ENCODE measurements at regions not wholly inside any gene's neighbourhood (a gene's known extent, or its start where the extent isn't known, plus 50 kb on each side); places are given as distances from the start of the nearest gene placed in this dataset.

DNA sequence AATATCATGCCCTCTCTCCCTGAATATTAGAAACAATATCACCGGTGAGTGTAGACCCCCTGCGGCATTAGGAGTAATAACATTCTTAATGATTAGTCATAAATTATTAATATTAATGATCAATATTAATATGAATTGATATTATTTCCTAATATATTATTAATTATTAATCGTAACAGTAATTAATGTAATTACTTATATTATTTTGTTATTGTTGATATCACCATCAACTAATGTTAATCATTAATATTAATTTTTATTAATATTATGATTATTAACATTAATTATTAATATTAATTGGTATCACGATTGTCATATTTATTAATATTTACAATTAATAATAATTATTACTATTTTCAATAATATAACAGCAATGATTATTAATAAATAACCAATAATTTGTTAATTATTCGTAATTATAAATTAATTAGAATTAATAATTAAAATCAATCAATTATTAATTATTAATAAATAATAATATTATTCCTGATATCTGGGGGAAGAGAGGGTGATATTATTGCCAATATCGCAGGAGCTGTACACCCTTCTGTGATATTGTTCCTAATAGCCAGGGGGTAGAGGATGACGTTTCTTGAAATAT is 528.8 kb upstream of the PCDH20 start (continued):
- TF ChIP-seq, protein P1, sequence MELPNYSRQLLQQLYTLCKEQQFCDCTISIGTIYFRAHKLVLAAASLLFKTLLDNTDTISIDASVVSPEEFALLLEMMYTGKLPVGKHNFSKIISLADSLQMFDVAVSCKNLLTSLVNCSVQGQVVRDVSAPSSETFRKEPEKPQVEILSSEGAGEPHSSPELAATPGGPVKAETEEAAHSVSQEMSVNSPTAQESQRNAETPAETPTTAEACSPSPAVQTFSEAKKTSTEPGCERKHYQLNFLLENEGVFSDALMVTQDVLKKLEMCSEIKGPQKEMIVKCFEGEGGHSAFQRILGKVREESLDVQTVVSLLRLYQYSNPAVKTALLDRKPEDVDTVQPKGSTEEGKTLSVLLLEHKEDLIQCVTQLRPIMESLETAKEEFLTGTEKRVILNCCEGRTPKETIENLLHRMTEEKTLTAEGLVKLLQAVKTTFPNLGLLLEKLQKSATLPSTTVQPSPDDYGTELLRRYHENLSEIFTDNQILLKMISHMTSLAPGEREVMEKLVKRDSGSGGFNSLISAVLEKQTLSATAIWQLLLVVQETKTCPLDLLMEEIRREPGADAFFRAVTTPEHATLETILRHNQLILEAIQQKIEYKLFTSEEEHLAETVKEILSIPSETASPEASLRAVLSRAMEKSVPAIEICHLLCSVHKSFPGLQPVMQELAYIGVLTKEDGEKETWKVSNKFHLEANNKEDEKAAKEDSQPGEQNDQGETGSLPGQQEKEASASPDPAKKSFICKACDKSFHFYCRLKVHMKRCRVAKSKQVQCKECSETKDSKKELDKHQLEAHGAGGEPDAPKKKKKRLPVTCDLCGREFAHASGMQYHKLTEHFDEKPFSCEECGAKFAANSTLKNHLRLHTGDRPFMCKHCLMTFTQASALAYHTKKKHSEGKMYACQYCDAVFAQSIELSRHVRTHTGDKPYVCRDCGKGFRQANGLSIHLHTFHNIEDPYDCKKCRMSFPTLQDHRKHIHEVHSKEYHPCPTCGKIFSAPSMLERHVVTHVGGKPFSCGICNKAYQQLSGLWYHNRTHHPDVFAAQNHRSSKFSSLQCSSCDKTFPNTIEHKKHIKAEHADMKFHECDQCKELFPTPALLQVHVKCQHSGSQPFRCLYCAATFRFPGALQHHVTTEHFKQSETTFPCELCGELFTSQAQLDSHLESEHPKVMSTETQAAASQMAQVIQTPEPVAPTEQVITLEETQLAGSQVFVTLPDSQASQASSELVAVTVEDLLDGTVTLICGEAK (IDR thresholded peaks at IDR 0.05): no peak
- TF ChIP-seq, protein P1 (CRISPR knock-in tag; IDR thresholded peaks at IDR 0.05): no peak

DNA sequence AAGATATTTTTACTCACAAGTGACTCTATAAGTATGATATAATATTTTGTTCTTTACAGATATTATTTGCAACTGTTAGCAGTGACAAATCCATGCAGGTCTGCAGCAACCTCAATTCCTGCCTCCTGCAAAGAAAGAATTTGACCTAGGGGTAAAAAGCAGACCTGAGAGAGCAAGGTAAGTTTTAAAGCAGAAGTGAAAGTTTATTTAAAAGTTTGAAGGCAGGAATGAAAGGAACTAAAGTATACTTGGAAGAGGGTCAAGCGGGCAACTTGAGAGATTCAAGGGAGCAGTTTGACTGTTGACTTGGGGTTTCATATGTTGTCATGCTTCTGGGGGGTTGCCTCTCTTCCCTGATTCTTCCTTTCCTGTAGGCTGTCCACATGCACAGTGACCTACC is 520.1 kb upstream of the PCDH20 start:
- no peaks in the 10 kb centered on the region for H3K79me2 ChIP-seq (ENCODE audit: insufficient read depth, low read length)
- no peak for TF ChIP-seq ZMYM3 (CRISPR knock-in tag; IDR thresholded peaks at IDR 0.05)
- TF ChIP-seq, protein P2, sequence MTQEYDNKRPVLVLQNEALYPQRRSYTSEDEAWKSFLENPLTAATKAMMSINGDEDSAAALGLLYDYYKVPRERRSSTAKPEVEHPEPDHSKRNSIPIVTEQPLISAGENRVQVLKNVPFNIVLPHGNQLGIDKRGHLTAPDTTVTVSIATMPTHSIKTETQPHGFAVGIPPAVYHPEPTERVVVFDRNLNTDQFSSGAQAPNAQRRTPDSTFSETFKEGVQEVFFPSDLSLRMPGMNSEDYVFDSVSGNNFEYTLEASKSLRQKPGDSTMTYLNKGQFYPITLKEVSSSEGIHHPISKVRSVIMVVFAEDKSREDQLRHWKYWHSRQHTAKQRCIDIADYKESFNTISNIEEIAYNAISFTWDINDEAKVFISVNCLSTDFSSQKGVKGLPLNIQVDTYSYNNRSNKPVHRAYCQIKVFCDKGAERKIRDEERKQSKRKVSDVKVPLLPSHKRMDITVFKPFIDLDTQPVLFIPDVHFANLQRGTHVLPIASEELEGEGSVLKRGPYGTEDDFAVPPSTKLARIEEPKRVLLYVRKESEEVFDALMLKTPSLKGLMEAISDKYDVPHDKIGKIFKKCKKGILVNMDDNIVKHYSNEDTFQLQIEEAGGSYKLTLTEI (CRISPR knock-in tag; conservative IDR thresholded peaks at IDR 0.05): no peak
- TF ChIP-seq, protein P3, sequence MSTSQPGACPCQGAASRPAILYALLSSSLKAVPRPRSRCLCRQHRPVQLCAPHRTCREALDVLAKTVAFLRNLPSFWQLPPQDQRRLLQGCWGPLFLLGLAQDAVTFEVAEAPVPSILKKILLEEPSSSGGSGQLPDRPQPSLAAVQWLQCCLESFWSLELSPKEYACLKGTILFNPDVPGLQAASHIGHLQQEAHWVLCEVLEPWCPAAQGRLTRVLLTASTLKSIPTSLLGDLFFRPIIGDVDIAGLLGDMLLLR (CRISPR knock-in tag; IDR thresholded peaks at IDR 0.05): no peak
- TF ChIP-seq, protein P4, sequence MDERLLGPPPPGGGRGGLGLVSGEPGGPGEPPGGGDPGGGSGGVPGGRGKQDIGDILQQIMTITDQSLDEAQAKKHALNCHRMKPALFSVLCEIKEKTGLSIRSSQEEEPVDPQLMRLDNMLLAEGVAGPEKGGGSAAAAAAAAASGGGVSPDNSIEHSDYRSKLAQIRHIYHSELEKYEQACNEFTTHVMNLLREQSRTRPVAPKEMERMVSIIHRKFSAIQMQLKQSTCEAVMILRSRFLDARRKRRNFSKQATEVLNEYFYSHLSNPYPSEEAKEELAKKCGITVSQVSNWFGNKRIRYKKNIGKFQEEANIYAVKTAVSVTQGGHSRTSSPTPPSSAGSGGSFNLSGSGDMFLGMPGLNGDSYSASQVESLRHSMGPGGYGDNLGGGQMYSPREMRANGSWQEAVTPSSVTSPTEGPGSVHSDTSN (CRISPR knock-in tag; IDR thresholded peaks at IDR 0.05): no peak
- no peak for TF ChIP-seq NCOR1 (IDR thresholded peaks at IDR 0.05; ENCODE audit: borderline replicate concordance, low read length)
- ChIA-PET POLR2A (no interaction called here), CTCF (ENCODE audit: low intra/inter-chr PET ratio, low total read pairs) (no interaction called here)
- FAIRE-seq: no peak
- no peak overlapping the region for H3K4me3 ChIP-seq (replicated peaks in 1 of 3; ENCODE audit: insufficient read depth in 1 of 3, low read depth in 2 of 3, low read length in 3 of 3)
- 67% methylated on average over 1 of the region's 1 CpG for WGBS (ENCODE audit: low lambda C conversion rate)
- H3K36me3 ChIP-seq (replicated peaks in 1 of 2; ENCODE audit: control insufficient read depth in 1 of 2, insufficient read depth in 2 of 2, low read length in 2 of 2): no peaks in the 10 kb centered on the region
- in situ Hi-C loops (cut with HindIII; ENCODE audit: extremely low pct_ligation_motif_present, low pct_unique_long_range_greater_than_20kb): no loop called here
- no peak overlapping the region for H3K4me2 ChIP-seq (ENCODE audit: low read depth, low read length)
- H2AFZ ChIP-seq (ENCODE audit: low read length): no peak overlapping the region
- intact Hi-C loops (cut with micrococcal nuclease; ENCODE audit: unreplicated experiment): no loop called here
- DNase-seq (ENCODE audit: low spot score): no peak
- H3K4me1 ChIP-seq (ENCODE audit: insufficient read depth, low read length): no peaks in the 10 kb centered on the region
- BruUV-seq (replicated peaks): no TSS peak
- no peak overlapping the region for H3K9ac ChIP-seq (ENCODE audit: insufficient read depth, low read depth, low read length)
- no peaks in the 10 kb centered on the region for H3K27me3 ChIP-seq (ENCODE audit: control insufficient read depth in 1 of 2, insufficient read depth in 2 of 2, low read length in 2 of 2)
- no peaks in the 10 kb centered on the region for H4K20me1 ChIP-seq (ENCODE audit: insufficient read depth, low read length)
- ATAC-seq: no peak
- H3K27ac ChIP-seq (ENCODE audit: extremely low read length, insufficient read depth, low read length): no peak overlapping the region
- H3K9me3 ChIP-seq (ENCODE audit: low read length): no peaks in the 10 kb centered on the region
